ENCODE measurements at regions not wholly inside any gene's neighbourhood (a gene's known extent, or its start where the extent isn't known, plus 50 kb on each side); places are given as distances from the start of the nearest gene placed in this dataset.

DNA sequence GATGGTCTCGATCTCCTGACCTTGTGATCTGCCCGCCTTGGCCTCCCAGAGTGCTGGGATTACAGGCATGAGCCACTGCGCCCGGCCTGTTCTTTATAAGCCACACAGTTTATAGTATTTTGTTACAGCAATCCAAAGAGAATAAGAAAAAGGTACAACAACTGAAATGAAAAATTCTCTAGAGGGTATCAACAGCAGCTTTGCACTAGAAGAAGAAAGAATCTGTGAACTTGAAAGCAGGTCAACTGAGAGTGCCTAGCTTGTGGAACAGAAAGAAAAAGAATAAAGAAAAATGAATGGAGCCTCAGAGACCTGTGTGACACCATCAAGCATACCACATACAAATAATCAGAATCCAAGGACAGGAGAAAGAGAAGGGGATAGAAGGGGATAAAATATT lies 66.8 kb upstream of the CTLA4 start:
- H3T11ph ChIP-seq (ENCODE audit: low read length) = no peak overlapping the region
- no peak overlapping the region for H3K18ac ChIP-seq (ENCODE audit: insufficient read length, low read depth, low read length)
- TF ChIP-seq, protein P1, sequence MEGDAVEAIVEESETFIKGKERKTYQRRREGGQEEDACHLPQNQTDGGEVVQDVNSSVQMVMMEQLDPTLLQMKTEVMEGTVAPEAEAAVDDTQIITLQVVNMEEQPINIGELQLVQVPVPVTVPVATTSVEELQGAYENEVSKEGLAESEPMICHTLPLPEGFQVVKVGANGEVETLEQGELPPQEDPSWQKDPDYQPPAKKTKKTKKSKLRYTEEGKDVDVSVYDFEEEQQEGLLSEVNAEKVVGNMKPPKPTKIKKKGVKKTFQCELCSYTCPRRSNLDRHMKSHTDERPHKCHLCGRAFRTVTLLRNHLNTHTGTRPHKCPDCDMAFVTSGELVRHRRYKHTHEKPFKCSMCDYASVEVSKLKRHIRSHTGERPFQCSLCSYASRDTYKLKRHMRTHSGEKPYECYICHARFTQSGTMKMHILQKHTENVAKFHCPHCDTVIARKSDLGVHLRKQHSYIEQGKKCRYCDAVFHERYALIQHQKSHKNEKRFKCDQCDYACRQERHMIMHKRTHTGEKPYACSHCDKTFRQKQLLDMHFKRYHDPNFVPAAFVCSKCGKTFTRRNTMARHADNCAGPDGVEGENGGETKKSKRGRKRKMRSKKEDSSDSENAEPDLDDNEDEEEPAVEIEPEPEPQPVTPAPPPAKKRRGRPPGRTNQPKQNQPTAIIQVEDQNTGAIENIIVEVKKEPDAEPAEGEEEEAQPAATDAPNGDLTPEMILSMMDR (conservative IDR thresholded peaks at IDR 0.05) = no peak
- Mint-ChIP-seq H3K36me3 (ENCODE audit: insufficient read depth in 1 of 3, low read depth in 3 of 3) (peaks cover 0 to 10% (median 3%) of the 10 kb centered on the region in 3 experiments; a peak in 3 of 7 replicates), H3K9me3 (peaks cover 0 to 8% of the 10 kb centered on the region in 2 experiments; a peak in 3 of 5 replicates), H3K27ac (no peak overlapping the region), H3K4me1 (peaks cover 0 to 7% of the 10 kb centered on the region in 2 experiments; a peak in 2 of 4 replicates), H3K27me3 (ENCODE audit: low read depth) (no peaks in the 10 kb centered on the region), H3K4me3 (no peak overlapping the region)
- H2AK5ac ChIP-seq (ENCODE audit: insufficient read length, low read length) = no peak overlapping the region
- H2BK20ac ChIP-seq (ENCODE audit: low read depth, low read length, poor library complexity, severe bottlenecking) = no peak overlapping the region
- no peak overlapping the region for H2AFZ ChIP-seq (ENCODE audit: low read length)
- H2BK5ac ChIP-seq (ENCODE audit: insufficient read length, low read length) = no peak overlapping the region
- no peaks in the 10 kb centered on the region for H3K79me2 ChIP-seq (ENCODE audit: insufficient read depth, low read length)
- no peaks in the 10 kb centered on the region for H3K79me1 ChIP-seq (ENCODE audit: insufficient read depth, low read depth, low read length, poor library complexity, severe bottlenecking)
- no peak overlapping the region for H2BK120ac ChIP-seq (ENCODE audit: low read depth, low read length, poor library complexity, severe bottlenecking)
- H3K4me2 ChIP-seq (ENCODE audit: insufficient read depth, insufficient read length, low read length) = no peak overlapping the region
- H4K91ac ChIP-seq (ENCODE audit: insufficient read length, low read depth, low read length) = no peak overlapping the region
- H3K14ac ChIP-seq (ENCODE audit: insufficient read depth, low read length) = no peak overlapping the region
- H4K8ac ChIP-seq (replicated peaks; ENCODE audit: insufficient read length, low read depth, low read length) = no peak overlapping the region
- no peak overlapping the region for H2BK15ac ChIP-seq (ENCODE audit: low read depth, low read length)
- DNase-seq = no peak
- no peak overlapping the region for H3K56ac ChIP-seq (ENCODE audit: insufficient read length, low read depth, low read length)
- H3K4me1 ChIP-seq (ENCODE audit: insufficient read depth, low read length) = no peaks in the 10 kb centered on the region; the same call in 1 of the 2 replicates
- H3K23me2 ChIP-seq (ENCODE audit: insufficient read length, low read depth, low read length, poor library complexity, severe bottlenecking) = no peaks in the 10 kb centered on the region
- H3K27ac ChIP-seq (ENCODE audit: insufficient read length, low read depth, low read length) = no peak overlapping the region
- H3K9ac ChIP-seq (ENCODE audit: extremely low read depth, insufficient read length, low read length) = no peak overlapping the region
- H2BK12ac ChIP-seq (ENCODE audit: insufficient read length, low read depth, low read length) = no peak overlapping the region
- H3K23ac ChIP-seq (ENCODE audit: insufficient read length, low read depth, low read length) = no peak overlapping the region
- H3K9me3 ChIP-seq (ENCODE audit: control insufficient read depth, low read depth, low read length) = no peaks in the 10 kb centered on the region
- WGBS (ENCODE audit: extremely low coverage, insufficient read length, low lambda C conversion rate) = no CpG with 5 or more reads among the region's 4 CpGs
- H3K27me3 ChIP-seq (ENCODE audit: insufficient read depth, low read length) = no peaks in the 10 kb centered on the region
- no peaks in the 10 kb centered on the region for H4K20me1 ChIP-seq (ENCODE audit: control insufficient read depth, insufficient read depth, insufficient read length)
- no peak overlapping the region for H3K4ac ChIP-seq (ENCODE audit: low read depth, low read length)
- no peak overlapping the region for H4K5ac ChIP-seq (ENCODE audit: insufficient read length, low read depth, low read length)

Data from H9 (cell line).